ENCODE measurements at regions not wholly inside any gene's neighbourhood (a gene's known extent, or its start where the extent isn't known, plus 50 kb on each side); places are given as distances from the start of the nearest gene placed in this dataset.
"Not testable (repeated sequence)": the region's sequence is repeated elsewhere in the genome, so short reads cannot be mapped to it uniquely, and the experiment has no call there.

DNA sequence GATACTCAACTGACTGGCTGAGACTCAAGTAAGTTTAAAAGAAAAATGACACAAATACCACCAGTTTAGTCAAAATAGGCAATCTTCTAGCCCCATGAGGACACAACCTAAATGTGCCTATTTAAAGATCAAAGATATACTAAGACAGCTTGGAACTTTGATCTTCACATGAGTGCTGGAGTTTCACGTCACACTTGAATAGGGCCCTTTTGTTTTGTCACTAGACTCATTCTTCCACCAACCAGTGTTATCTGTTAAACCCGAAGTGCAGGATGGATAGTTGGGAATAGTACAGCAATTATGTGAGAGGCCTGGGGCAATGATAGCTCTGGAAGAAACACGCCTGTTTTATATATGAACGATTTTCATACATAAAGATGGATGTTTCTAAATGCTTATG lies 792.8 kb upstream of the NUDT12 start:
- FAIRE-seq: no peak

GRCh38 chr5:104353371-104353770 lies 790.8 kb upstream of the NUDT12 start:
- no peak for FAIRE-seq

- FAIRE-seq: no peak
Observed at GRCh38 chr5:104352954-104353353, 790.4 kb upstream of the NUDT12 start.

- FAIRE-seq: peak; percentile 94
Observed at GRCh38 chr5:104347119-104347708, 784.6 kb upstream of the NUDT12 start.

GRCh38 chr5:104345222-104346016 lies 782.8 kb upstream of the NUDT12 start:
- no peak for FAIRE-seq

DNA sequence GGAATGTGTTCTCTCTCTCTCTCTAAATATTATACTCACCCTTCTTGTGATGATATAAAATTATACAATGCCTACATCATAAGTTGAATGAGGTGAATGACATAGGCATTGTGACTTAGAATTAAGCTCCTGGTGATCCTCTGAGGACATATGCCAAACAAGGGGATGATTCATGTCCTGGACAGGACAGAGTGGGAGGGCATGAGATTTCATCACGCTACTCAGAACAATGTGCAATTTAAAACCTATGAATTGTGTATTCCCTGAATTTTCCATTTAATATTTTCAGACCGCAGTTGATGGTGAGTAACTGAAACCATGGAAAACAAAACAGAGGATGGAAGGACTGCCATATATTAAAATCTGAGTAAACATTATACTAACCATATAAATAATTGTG lies 782.2 kb upstream of the NUDT12 start:
- no peak for FAIRE-seq

DNA sequence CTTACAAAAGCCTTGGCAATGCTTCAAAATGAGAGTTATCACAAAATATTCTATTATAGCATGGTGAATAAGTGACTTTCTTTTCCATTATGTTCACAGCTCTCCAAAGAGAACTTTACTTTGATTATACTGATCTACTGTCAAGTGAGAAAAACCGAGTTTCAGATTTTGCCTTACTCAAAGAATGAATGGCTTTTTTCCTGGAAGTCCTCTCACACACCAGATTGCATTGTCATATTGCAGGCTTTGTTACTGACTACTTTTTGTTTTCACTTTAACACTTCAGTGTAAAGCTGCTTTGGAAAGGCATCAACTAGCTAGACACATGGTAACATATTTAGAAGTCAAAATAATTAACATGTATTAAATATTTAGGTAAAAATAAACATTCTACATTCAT lies 765.2 kb upstream of the NUDT12 start:
- peak; percentile 11 for FAIRE-seq

- no peak for FAIRE-seq
Observed at GRCh38 chr5:104326966-104327365, 764.4 kb upstream of the NUDT12 start.

DNA sequence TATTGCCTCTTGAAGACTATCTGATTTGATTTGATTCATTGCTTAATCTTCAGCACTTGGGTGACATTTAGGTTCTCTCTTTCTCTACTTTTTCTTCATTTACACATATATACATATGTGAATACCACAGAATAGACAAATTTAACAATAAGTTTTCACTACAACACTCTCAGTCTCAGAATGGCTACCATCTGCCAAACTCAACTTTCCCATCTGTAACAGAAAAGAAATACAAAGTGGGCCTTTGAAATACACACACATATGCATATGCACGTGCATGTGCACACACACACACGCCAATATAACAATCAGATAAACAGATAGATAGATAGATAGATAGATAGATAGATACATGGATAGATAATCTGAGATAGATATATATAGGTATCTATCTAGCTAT lies 762.8 kb upstream of the NUDT12 start:
- no peak for FAIRE-seq

DNA sequence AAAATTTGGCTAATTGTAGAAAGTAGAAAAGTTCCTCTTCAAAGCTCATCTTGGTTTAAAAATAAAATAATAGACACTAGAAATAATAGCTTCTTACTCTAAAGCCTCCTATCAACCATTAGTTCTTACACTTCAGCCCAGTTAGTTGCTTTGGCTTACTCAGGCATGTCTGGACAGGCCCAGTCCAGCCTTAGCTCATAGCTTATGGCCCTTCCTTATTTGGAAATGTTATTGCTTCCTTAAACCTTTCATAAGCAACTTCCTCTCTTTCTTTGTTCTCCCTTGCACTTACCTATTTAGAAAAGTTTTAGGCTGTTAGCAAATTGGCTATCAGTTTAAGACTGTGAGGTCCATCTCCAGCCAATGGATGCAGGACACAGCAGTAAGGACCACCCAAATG lies 754.1 kb upstream of the NUDT12 start:
- FAIRE-seq: not testable (repeated sequence)

DNA sequence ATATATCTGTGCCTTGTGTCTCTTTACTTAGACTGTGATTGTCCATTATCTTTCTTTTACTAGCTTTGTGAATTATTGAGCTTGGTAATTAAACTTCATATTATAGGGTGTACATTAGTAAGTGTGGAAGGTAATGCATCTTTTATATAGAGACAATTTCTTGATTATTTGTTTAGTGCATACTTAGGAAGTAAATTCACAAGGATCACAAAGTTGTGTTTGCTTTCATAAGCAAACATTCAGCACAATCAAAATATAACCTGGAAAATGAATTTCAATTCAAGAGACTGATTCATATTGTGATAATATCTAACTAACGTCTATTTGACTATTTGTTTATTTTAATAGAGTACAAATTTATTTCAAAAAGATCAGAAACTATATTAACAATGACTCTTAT lies 749.9 kb upstream of the NUDT12 start:
- no peak for FAIRE-seq

DNA sequence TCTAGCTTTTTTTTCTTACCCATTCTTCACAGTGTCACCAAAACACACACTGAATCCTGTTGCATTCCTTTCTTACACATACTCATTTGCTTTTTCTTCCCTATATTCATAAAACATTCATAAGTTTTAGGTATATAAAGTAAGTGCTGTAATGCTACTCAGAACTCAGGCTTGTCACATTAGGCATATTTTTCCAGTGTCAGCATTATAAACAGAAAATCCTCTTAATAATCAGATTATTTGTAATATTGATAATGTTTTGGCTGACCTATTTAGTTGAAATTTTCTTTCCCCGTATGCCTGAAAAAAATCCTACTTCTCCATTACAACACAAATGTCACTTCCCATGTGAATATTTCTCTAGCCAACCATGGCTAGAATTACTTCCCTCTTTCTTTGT lies 743.0 kb upstream of the NUDT12 start:
- no peak for FAIRE-seq

- FAIRE-seq: peak; percentile 6
Observed at GRCh38 chr5:104299998-104300706, 737.6 kb upstream of the NUDT12 start.

DNA sequence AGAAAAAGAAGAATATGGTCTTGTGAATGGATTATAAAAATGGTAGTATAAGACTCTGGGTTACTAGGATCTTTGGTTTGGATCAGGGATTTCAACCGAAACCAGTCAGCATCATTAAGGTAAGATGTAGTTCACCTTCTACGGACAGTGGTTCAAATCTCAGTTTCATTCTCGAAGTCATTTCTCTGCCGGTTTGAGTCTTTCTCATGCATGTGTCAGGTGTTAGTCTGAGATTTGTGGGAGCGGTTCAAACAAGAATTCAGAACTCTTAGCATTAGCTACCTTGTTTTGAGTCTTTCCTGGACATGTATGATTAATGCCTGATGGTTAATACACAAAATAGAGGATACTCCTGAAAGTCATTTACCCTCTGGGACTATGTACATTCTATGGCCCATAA lies 735.9 kb upstream of the NUDT12 start:
- no peak for FAIRE-seq

GRCh38 chr5:104297076-104297475 lies 734.5 kb upstream of the NUDT12 start:
- no peak for FAIRE-seq

- peak; percentile 41 for FAIRE-seq
Observed at GRCh38 chr5:104295991-104296390, 733.4 kb upstream of the NUDT12 start.

- no peak for FAIRE-seq
Observed at GRCh38 chr5:104283136-104283535, 720.5 kb upstream of the NUDT12 start.

- FAIRE-seq: peak; percentile 88
Observed at GRCh38 chr5:104273725-104274124, 711.1 kb upstream of the NUDT12 start.

GRCh38 chr5:104267320-104268015 lies 704.9 kb upstream of the NUDT12 start:
- no peak for FAIRE-seq

DNA sequence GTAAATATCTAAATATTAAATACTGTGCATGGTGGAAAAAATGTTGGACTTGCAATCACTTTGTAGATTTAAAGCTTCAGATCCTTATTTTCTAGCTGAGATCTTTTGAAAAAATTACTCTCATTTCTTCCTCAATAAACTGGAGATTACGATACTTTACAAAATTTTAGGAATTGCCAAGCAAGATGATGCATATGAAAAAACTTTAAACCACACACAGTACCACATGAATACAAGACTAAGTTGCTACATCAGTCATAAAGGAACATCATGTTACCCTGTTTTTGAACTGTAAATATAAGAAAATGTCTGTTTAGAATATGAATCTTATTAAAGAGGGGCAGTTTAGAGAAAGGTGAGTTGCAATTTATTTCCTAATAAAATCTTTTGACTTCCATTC lies 703.6 kb upstream of the NUDT12 start:
- FAIRE-seq: no peak

GRCh38 chr5:104265531-104266140 lies 703.0 kb upstream of the NUDT12 start:
- no peak for FAIRE-seq

DNA sequence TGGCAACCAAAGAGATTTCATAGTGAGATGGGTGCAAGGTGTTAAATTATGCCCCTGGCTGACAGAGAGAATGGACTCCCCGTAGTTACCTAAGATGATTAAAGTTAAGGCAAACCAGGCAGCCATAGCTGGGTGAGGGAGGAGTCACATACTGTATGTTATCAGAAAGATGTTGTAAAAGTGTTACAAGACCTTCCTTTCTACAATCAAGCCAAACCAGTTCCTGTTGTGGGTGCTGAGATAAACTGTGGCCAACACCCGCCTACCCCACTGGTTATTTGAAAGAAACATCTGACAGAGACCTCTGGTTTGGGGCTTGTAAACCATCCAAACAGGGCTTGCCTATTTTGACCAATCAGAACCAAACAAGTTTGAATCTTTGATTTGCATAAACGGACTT lies 684.7 kb upstream of the NUDT12 start:
- FAIRE-seq: no peak

GRCh38 chr5:104241046-104241445 lies 678.5 kb upstream of the NUDT12 start:
- FAIRE-seq: no peak

All from G401.6 (cell line).